Neural progenitor cell (in vitro differentiated cells): ENCODE measurements at regions not wholly inside any gene's neighbourhood (a gene's known extent, or its start where the extent isn't known, plus 50 kb on each side); places are given as distances from the start of the nearest gene placed in this dataset.
A peak's percentile ranks its signal among the peaks of the same experiment; 100 is the strongest.

Experiments used
- DNase-seq: peaks from one replicate; pipeline ENCODE4 v3.0.0-alpha.2; 2016; ENCODE audit warnings: low spot score
- H2AFZ ChIP-seq: fragments of 200-600 bp; sonication (generic); replicated peaks from 2 replicates; pipeline ENCODE4 v1.6.1; 2016; ENCODE audit warnings: antibody characterized with exemption
- H3F3A ChIP-seq: fragments of 200-600 bp; sonication (generic); 2 replicates; pipeline ENCODE4 v1.6.1; 2016; ENCODE audit warnings: antibody characterized with exemption, low read depth
- H3K27ac ChIP-seq: fragments of 200-600 bp; sonication (generic); 2 replicates; pipeline ENCODE4 v1.5.1; 2016; ENCODE audit warnings: mild to moderate bottlenecking
- H3K27me3 ChIP-seq: fragments of 200-600 bp; sonication (generic); 2 replicates; pipeline ENCODE4 v1.6.1; 2016; ENCODE audit warnings: mild to moderate bottlenecking, moderate library complexity
- H3K36me3 ChIP-seq: fragments of 200-600 bp; sonication (generic); 2 replicates; pipeline ENCODE4 v1.5.1; 2016
- H3K4me1 ChIP-seq: fragments of 200-600 bp; sonication (generic); 2 replicates; pipeline ENCODE4 v1.6.1; 2016; ENCODE audit warnings: mixed run types
- H3K4me2 ChIP-seq: fragments of 200-600 bp; sonication (generic); 2 replicates; pipeline ENCODE4 v1.6.1; 2016
- H3K4me3 ChIP-seq: fragments of 200-600 bp; sonication (generic); 2 replicates; pipeline ENCODE4 v1.5.1; 2016
- H3K79me2 ChIP-seq: fragments of 200-600 bp; sonication (generic); 2 replicates; pipeline ENCODE4 v1.6.1; 2016; ENCODE audit warnings: low read depth
- H3K9ac ChIP-seq: fragments of 200-600 bp; sonication (generic); 2 replicates; pipeline ENCODE4 v1.6.1; 2016
- H3K9me3 ChIP-seq: fragments of 200-600 bp; sonication (generic); 2 replicates; pipeline ENCODE4 v1.5.1; 2016; ENCODE audit warnings: low read depth
- H4K20me1 ChIP-seq: fragments of 200-600 bp; sonication (generic); 2 replicates; pipeline ENCODE4 v1.6.1; 2016; ENCODE audit warnings: low read depth
- H3K27ac Mint-ChIP-seq: 3 replicates; pipeline ENCODE4 v1.8.0; 2021; ENCODE audit warnings: mixed read lengths
- H3K27me3 Mint-ChIP-seq: 2 replicates; pipeline ENCODE4 v1.8.0; 2022; ENCODE audit warnings: low read depth, mild to moderate bottlenecking, inconsistent platforms, moderate library complexity, mixed read lengths; ENCODE audit not compliant: insufficient read depth
- H3K36me3 Mint-ChIP-seq: 3 replicates; pipeline ENCODE4 v1.8.0; 2021; ENCODE audit warnings: mixed read lengths
- H3K4me1 Mint-ChIP-seq: 3 replicates; pipeline ENCODE4 v1.8.0; 2021; ENCODE audit warnings: mixed read lengths
- H3K4me3 Mint-ChIP-seq: 3 replicates; pipeline ENCODE4 v1.8.0; 2021; ENCODE audit warnings: mild to moderate bottlenecking, moderate library complexity, mixed read lengths
- H3K9me3 Mint-ChIP-seq: 3 replicates; pipeline ENCODE4 v1.8.0; 2020; ENCODE audit warnings: mixed read lengths
- CTCF ChIP-seq: fragments of 200-600 bp; sonication (generic); IDR thresholded peaks from 2 replicates; pipeline ENCODE4 v1.5.1; 2017; ENCODE audit warnings: antibody characterized with exemption, mild to moderate bottlenecking
- EZH2 ChIP-seq: fragments of 200-600 bp; sonication (generic); IDR thresholded peaks from 2 replicates; pipeline ENCODE4 v1.6.1; 2017; ENCODE audit warnings: antibody characterized with exemption, mild to moderate bottlenecking, moderate library complexity
- EZH2phosphoT487 ChIP-seq: fragments of 200-600 bp; sonication (generic); IDR thresholded peaks from 2 replicates; pipeline ENCODE4 v1.6.1; 2017; ENCODE audit warnings: antibody characterized with exemption

GRCh38 chr6:167569041-167569805, 244.3 kb downstream of the TTLL2 start:
- Mint-ChIP-seq H3K4me1 (peaks cover 67% of the 10 kb centered on the region), H3K9me3 (peaks cover 7% of the 10 kb centered on the region), H3K27ac (no peak overlapping the region), H3K4me3 (no peak overlapping the region), H3K36me3 (no peaks in the 10 kb centered on the region), H3K27me3 (peaks cover 14% of the 10 kb centered on the region)
- H3K27ac ChIP-seq = no peak overlapping the region
- no peaks in the 10 kb centered on the region for H3K9me3 ChIP-seq
- no peaks in the 10 kb centered on the region for H3K4me1 ChIP-seq
- no peak overlapping the region for H2AFZ ChIP-seq
- no peaks in the 10 kb centered on the region for H3K79me2 ChIP-seq
- H3K27me3 ChIP-seq = no peaks in the 10 kb centered on the region
- no peaks in the 10 kb centered on the region for H3F3A ChIP-seq
- H3K36me3 ChIP-seq = no peaks in the 10 kb centered on the region
- H3K9ac ChIP-seq = no peak overlapping the region
- TF ChIP-seq CTCF = no peak
- TF ChIP-seq EZH2 = no peak
- no peak for TF ChIP-seq EZH2phosphoT487
- no peak overlapping the region for H3K4me3 ChIP-seq
- no peaks in the 10 kb centered on the region for H4K20me1 ChIP-seq
- H3K4me2 ChIP-seq = no peak overlapping the region
- no peak for DNase-seq

GRCh38 chr6:167569879-167570278, 245.0 kb downstream of the TTLL2 start:
- H3K27ac Mint-ChIP-seq = no peak overlapping the region
- no peaks in the 10 kb centered on the region for H3K79me2 ChIP-seq
- H4K20me1 ChIP-seq = no peaks in the 10 kb centered on the region
- no peak overlapping the region for H2AFZ ChIP-seq
- H3K9me3 Mint-ChIP-seq = peaks cover 6% of the 10 kb centered on the region
- H3K9me3 ChIP-seq = no peaks in the 10 kb centered on the region
- H3K4me3 Mint-ChIP-seq = no peak overlapping the region
- H3K4me3 ChIP-seq = no peak overlapping the region
- peaks cover 16% of the 10 kb centered on the region for H3K27me3 Mint-ChIP-seq
- peaks cover 70% of the 10 kb centered on the region for H3K4me1 Mint-ChIP-seq
- H3K36me3 ChIP-seq = no peaks in the 10 kb centered on the region
- no peak overlapping the region for H3K4me2 ChIP-seq
- H3K4me1 ChIP-seq = no peaks in the 10 kb centered on the region
- no peak for DNase-seq
- no peak overlapping the region for H3K27ac ChIP-seq
- TF ChIP-seq CTCF = no peak
- H3F3A ChIP-seq = no peaks in the 10 kb centered on the region
- H3K36me3 Mint-ChIP-seq = no peaks in the 10 kb centered on the region
- H3K9ac ChIP-seq = no peak overlapping the region
- no peaks in the 10 kb centered on the region for H3K27me3 ChIP-seq

GRCh38 chr6:167570460-167571400, 245.8 kb downstream of the TTLL2 start:
- H3K27me3 Mint-ChIP-seq = peaks cover 12% of the 10 kb centered on the region
- Histone ChIP-seq H3K27ac (no peak overlapping the region), H3K4me2 (no peak overlapping the region), H4K20me1 (no peaks in the 10 kb centered on the region), H3K4me1 (no peaks in the 10 kb centered on the region), H3K9me3 (no peaks in the 10 kb centered on the region), H2AFZ (no peak overlapping the region), H3K9ac (no peak overlapping the region), H3K4me3 (no peak overlapping the region), H3K27me3 (no peaks in the 10 kb centered on the region), H3K36me3 (no peaks in the 10 kb centered on the region), H3F3A (no peaks in the 10 kb centered on the region), H3K79me2 (no peaks in the 10 kb centered on the region)
- peak overlapping the region; percentile 11 for H3K4me3 Mint-ChIP-seq
- TF ChIP-seq EZH2 (no peak), CTCF (no peak), EZH2phosphoT487 (no peak)
- no peak for DNase-seq
- H3K27ac Mint-ChIP-seq = peak overlapping the region; percentile 93
- H3K36me3 Mint-ChIP-seq = peaks cover 2% of the 10 kb centered on the region
- H3K4me1 Mint-ChIP-seq = peaks cover 65% of the 10 kb centered on the region
- peaks cover 8% of the 10 kb centered on the region for H3K9me3 Mint-ChIP-seq
